ENCODE measurements at regions not wholly inside any gene's neighbourhood (a gene's known extent, or its start where the extent isn't known, plus 50 kb on each side); places are given as distances from the start of the nearest gene placed in this dataset.

GRCh38 chr4:123878976-123879375, 482.4 kb downstream of the SPRY1 start:
- TF ChIP-seq CTCF (IDR thresholded peaks at IDR 0.05; ENCODE audit: low read length) (no peak), EZH2 (optimal IDR thresholded peaks at IDR 0.05; ENCODE audit: low read depth, low read length) (no peak)

Measured in MM.1S (cell line).